Right cardiac atrium (tissue), 5 donors: ENCODE measurements at regions not wholly inside any gene's neighbourhood (a gene's known extent, or its start where the extent isn't known, plus 50 kb on each side); places are given as distances from the start of the nearest gene placed in this dataset.
"Not testable (repeated sequence)": the region's sequence is repeated elsewhere in the genome, so short reads cannot be mapped to it uniquely, and the experiment has no call there.

Source experiments
- ATAC-seq, 2 donors: fragments of 200-7000 bp; cut with Tn5 transposase; one replicate each; pipeline versions ENCODE4 v1.8.0 to v1.9.1; 2020; ENCODE audit warnings: moderate library complexity in 2 of 2, mild to moderate bottlenecking in 1 of 2
- DNase-seq, 3 donors: peaks; one replicate each; pipeline ENCODE4 v3.0.0-alpha.2; 2020
- H3K27ac ChIP-seq: one replicate; pipeline ENCODE4 v1.5.1; 2013; ENCODE audit warnings: mild to moderate bottlenecking, low read length, control low read depth, moderate library complexity
- H3K27me3 ChIP-seq: one replicate; pipeline ENCODE4 v1.6.1; 2013; ENCODE audit not compliant: control insufficient read depth, insufficient read depth
- H3K4me1 ChIP-seq: one replicate; pipeline ENCODE4 v1.6.1; 2013; ENCODE audit warnings: low read length; ENCODE audit not compliant: control insufficient read depth, insufficient read depth
- H3K4me3 ChIP-seq: one replicate; pipeline ENCODE4 v1.5.1; 2013; ENCODE audit warnings: low read length, control low read depth
- H3K9me3 ChIP-seq: one replicate; pipeline ENCODE4 v1.6.1; 2013; ENCODE audit warnings: low read length; ENCODE audit not compliant: control insufficient read depth
- WGBS: extraction: QIAGEN DNeasy Blood & Tissue Kit; methylation state at CpG from one replicate; pipeline ENCODE4 v1.1.7; 2013; 5-methylcytosine and 5-hydroxymethylcytosine counted together
- intact Hi-C, 4 donors: fragments of 100-400 bp; cut with DNase I; formaldehyde crosslinking; loops; one replicate each; pipeline versions ENCODE4 v1.11.0 to v1.14.0; 2022 to 2023
- donor health status: healthy with polysubstance abuse.
- donor health status: DM: no; HTN: yes; CAD: no.
- donor health status: DM: no; HTN: no; CAD: no.
- donor health status: DM: no; HTN: yes; CAD: no; lungs with severe emphysema.
- donor health status: DM: yes; HTN: yes; CAD: no.

DNA sequence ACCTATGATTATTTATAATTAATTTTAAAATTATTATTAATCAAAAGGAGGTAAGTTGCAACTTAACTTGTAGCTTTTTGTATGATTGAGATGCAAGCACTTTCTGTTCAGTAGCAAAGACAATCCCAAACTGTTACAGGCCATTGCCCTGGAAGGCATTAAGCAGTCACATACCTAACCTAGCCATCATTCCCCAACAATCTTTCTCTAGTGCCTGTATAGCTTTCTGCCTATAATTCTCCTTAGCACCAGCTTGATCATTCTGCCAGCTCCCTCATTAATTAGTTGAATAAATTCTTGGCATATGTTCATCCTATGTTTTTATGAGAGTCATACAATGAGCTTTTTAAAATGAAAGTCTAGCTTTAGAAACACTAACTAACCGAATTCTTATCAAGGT is 178.9 kb upstream of the TMEM106B start:
- Histone ChIP-seq H3K9me3 (no peaks in the 10 kb centered on the region), H3K4me3 (no peak overlapping the region), H3K27me3 (no peaks in the 10 kb centered on the region), H3K4me1 (no peaks in the 10 kb centered on the region), H3K27ac (no peak overlapping the region)
- ATAC-seq (no peak), DNase-seq (no peak)
- WGBS, result 72% methylated on average over 1 of the region's 1 CpG
- intact Hi-C loops, result no loop called here

- ATAC-seq, intact Hi-C loops, H3K9me3 ChIP-seq, H3K27ac ChIP-seq, H3K4me1 ChIP-seq, DNase-seq, H3K4me3 ChIP-seq, H3K27me3 ChIP-seq: not testable (repeated sequence)
Observed at GRCh38 chr7:12043457-12043856, 167.6 kb upstream of the TMEM106B start.

DNA sequence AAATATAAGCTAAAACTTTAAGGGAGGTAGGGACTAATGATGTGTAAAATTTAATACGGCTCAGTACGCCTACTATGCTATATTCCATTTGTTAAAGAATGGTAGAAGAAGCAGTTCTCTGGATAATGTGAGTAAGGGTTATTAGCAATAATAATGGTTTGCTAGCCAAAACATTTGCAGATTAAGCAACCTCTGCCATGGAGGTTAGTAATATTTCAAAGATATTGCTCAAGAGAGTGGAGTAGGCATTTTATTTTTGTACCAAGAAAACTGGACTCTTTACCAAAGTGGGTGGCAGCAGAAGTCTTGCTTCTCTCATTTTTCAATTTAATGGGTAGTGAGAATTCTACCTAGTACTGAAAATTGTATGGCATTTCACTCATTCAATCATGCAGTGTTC is 158.9 kb upstream of the TMEM106B start:
- no peaks in the 10 kb centered on the region for H3K9me3 ChIP-seq
- ATAC-seq (no peak), DNase-seq (no peak)
- no peaks in the 10 kb centered on the region for H3K27me3 ChIP-seq
- H3K27ac ChIP-seq, result no peak overlapping the region
- no peak overlapping the region for H3K4me3 ChIP-seq
- no peaks in the 10 kb centered on the region for H3K4me1 ChIP-seq
- intact Hi-C loops, result no loop called here
- WGBS, result 94% methylated on average over 2 of the region's 2 CpGs

GRCh38 chr7:12053561-12053960 is 157.5 kb upstream of the TMEM106B start:
- no peaks in the 10 kb centered on the region for H3K9me3 ChIP-seq
- no peak overlapping the region for H3K27ac ChIP-seq
- ATAC-seq (no peak), DNase-seq (no peak)
- WGBS, result 63% methylated on average over 5 of the region's 5 CpGs
- H3K27me3 ChIP-seq, result no peaks in the 10 kb centered on the region
- H3K4me3 ChIP-seq, result no peak overlapping the region
- H3K4me1 ChIP-seq, result no peaks in the 10 kb centered on the region
- intact Hi-C loops, result no loop called here

GRCh38 chr7:12054830-12055229 is 156.3 kb upstream of the TMEM106B start:
- no peak for DNase-seq
- no peaks in the 10 kb centered on the region for H3K4me1 ChIP-seq
- no peak overlapping the region for H3K27ac ChIP-seq
- no peak overlapping the region for H3K4me3 ChIP-seq
- intact Hi-C loops, result no loop called here
- ATAC-seq, result no peak
- no peaks in the 10 kb centered on the region for H3K27me3 ChIP-seq
- no peaks in the 10 kb centered on the region for H3K9me3 ChIP-seq

- ATAC-seq (no peak), DNase-seq (no peak)
- H3K27ac ChIP-seq, result no peak overlapping the region
- no peaks in the 10 kb centered on the region for H3K27me3 ChIP-seq
- H3K4me1 ChIP-seq, result no peaks in the 10 kb centered on the region
- H3K4me3 ChIP-seq, result no peak overlapping the region
- intact Hi-C loops, result no loop called here
- no peaks in the 10 kb centered on the region for H3K9me3 ChIP-seq
Observed at GRCh38 chr7:12056381-12056780, 154.7 kb upstream of the TMEM106B start.

DNA sequence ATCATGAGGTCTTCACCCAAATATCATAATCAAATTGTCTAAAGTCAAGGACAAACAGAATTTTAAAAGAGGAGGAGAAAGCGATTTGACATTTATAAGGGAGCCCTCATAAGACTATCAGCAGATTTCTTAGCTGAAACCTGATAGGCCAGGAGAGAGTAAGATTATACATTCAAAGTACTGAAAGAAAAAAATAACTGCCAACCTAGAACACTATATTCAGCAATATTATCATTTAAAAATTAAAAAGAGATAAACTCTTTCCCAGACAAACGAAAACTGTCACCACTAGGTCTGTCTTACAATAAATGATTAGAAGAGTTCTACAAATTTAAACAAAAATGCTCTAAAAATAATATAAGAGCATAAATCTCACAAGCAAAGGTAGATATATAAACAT is 154.1 kb upstream of the TMEM106B start:
- Histone ChIP-seq H3K27me3 (no peaks in the 10 kb centered on the region), H3K4me1 (no peaks in the 10 kb centered on the region), H3K4me3 (no peak overlapping the region), H3K9me3 (no peaks in the 10 kb centered on the region), H3K27ac (no peak overlapping the region)
- WGBS, result 74% methylated on average over 2 of the region's 2 CpGs
- DNase-seq (no peak), ATAC-seq (no peak)
- intact Hi-C loops, result no loop called here

DNA sequence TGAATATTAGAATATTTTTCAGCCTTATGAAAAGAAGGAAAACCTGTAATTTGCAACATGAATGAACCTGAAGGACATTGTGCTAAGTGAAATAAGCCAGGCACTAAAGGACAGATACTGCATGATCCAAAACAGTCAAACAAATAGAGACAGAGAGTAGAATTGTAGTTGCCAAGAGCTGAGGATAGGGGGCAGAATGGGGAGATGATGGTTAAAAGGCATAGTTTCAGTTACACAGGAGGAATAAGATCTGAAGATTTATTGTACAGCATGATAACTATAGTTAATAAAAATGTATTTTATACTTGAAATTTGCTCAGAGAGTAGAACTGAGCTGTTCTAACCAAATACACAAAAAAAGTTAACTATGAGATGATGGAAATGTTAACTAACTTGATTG is 149.0 kb upstream of the TMEM106B start:
- intact Hi-C loops, result loop anchor here in 1 of 4 donors (10.0 kb wide), 1 partner anchor 263 kb away; no protein-coding TSS in a partner anchor
- H3K27ac ChIP-seq, result no peak overlapping the region
- H3K9me3 ChIP-seq, result no peaks in the 10 kb centered on the region
- no peaks in the 10 kb centered on the region for H3K4me1 ChIP-seq
- DNase-seq (no peak), ATAC-seq (no peak)
- no peaks in the 10 kb centered on the region for H3K27me3 ChIP-seq
- no peak overlapping the region for H3K4me3 ChIP-seq

GRCh38 chr7:12064586-12065127 is 146.4 kb upstream of the TMEM106B start:
- Histone ChIP-seq H3K4me3 (no peak overlapping the region), H3K27ac (no peak overlapping the region), H3K4me1 (no peaks in the 10 kb centered on the region), H3K9me3 (no peaks in the 10 kb centered on the region), H3K27me3 (no peaks in the 10 kb centered on the region)
- intact Hi-C loops, result loop anchor here in 3 of 4 donors (5.0 to 10.0 kb wide), 2 partner anchors 258 to 260 kb away; no protein-coding TSS in a partner anchor
- ATAC-seq, result no peak
- no peak for DNase-seq
- WGBS, result 49% methylated on average over 1 of the region's 1 CpG

DNA sequence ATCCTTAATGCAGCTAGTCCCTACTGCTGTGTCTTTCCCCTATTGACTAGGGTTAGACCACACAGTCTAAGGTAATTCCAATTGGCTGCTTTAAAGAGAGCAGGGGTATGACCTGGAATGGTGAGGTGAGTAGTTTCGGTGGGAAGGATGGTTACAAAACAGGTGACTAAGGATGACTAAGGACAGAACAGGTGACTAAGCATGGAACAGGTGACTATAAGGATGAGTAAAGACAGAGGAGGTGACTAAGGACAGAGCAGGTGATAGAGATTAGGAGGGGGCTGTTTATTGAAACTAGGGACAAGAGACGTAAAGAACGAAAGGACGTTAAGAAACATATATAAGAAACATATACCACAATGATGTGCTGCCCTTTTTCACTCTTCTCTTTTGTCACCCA is 145.1 kb upstream of the TMEM106B start:
- no peak for ATAC-seq

DNA sequence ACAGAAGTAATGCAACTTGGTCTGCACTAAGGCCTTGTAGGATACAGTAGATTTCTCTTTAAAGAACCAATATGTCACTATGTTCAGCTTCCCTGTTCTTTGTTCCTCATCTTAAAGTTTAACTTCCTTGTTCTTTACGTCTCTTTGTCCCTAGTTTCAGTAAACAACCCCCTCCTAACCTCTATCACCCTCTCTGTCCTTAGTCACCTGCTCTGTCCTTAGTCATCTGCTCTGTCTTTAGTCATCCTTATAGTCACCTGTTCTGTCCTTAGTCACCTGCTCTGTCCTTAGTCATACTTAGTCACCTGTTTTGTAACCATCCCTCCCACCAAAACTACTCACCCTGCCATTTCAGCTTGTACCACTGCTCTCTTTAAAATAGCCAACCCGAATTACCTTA is 144.6 kb upstream of the TMEM106B start:
- Histone ChIP-seq H3K9me3 (no peaks in the 10 kb centered on the region), H3K27ac (no peak overlapping the region), H3K4me1 (no peaks in the 10 kb centered on the region), H3K27me3 (no peaks in the 10 kb centered on the region), H3K4me3 (no peak overlapping the region)
- DNase-seq (no peak), ATAC-seq (no peak)
- intact Hi-C loops, result loop anchor here in 3 of 4 donors (5.0 to 10.0 kb wide), 2 partner anchors 256 to 258 kb away; no protein-coding TSS in a partner anchor
- 78% methylated on average over 2 of the region's 2 CpGs for WGBS

More for the DNA sequence above, 145.1 kb upstream of the TMEM106B start:
- no peaks in the 10 kb centered on the region for H3K4me1 ChIP-seq
- H3K4me3 ChIP-seq, result no peak overlapping the region
- WGBS, result 89% methylated on average over 4 of the region's 4 CpGs
- DNase-seq, result no peak
- H3K27ac ChIP-seq, result no peak overlapping the region
- H3K9me3 ChIP-seq, result no peaks in the 10 kb centered on the region
- no peaks in the 10 kb centered on the region for H3K27me3 ChIP-seq
- intact Hi-C loops, result loop anchor here in 3 of 4 donors (5.0 to 10.0 kb wide), 2 partner anchors 256 to 259 kb away; no protein-coding TSS in a partner anchor
